ENCODE measurements at regions not wholly inside any gene's neighbourhood (a gene's known extent, or its start where the extent isn't known, plus 50 kb on each side); places are given as distances from the start of the nearest gene placed in this dataset.
"Not testable (repeated sequence)": the region's sequence is repeated elsewhere in the genome, so short reads cannot be mapped to it uniquely, and the experiment has no call there.

DNA sequence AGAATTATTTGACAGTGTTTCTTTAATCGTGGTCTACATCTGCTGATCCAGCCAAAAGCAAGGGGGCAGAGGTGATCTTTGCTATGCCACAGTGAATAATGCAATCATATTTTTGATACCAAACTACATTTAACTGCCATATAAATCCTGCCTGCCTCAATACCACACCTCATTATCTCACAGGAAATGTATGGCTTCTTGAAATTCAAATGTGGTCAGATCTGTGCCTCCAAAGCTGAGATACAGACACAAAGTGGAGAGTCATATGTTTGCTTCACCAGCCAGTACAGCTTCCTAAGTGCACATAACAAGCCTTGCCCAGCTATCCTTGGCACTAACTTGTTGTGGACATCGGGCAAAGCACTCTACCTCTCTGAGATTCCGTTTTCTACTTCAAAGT lies 250.0 kb upstream of the NFIA start:
- ChIA-PET POLR2A (no interaction called here), CTCF (no interaction called here)

DNA sequence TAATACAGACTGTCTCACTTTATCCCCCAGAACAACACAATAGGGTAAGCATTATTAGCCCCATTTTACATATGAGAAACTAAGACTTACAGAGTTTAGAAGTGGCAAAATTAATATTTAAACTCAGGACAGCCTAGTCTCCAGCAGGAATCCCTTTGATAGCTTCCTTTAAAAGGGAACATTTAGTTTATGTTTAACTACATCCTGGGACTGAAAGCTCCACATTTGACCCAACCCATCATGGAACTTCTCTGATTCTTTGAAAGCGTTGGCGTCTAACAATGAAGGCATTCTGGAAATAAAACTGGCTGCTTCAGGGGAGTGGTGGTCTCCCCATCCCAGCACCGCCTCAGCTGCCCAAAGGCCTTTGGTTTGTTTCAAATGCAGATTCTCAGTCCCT lies 250.6 kb upstream of the NFIA start:
- POLR2A ChIA-PET, result no interaction called here
- CTCF ChIA-PET, result no interaction called here

- CTCF ChIA-PET, result no interaction called here
These were observed 253.4 kb upstream of the NFIA start for GRCh38 chr1:60828944-60829343.

GRCh38 chr1:60826320-60827094 lies 255.9 kb upstream of the NFIA start:
- POLR2A ChIA-PET, result no interaction called here
- CTCF ChIA-PET, result interaction anchor here (0.8 kb wide), 1 partner anchor 93 kb away, joined by 3 read pairs; no protein-coding TSS in a partner anchor

More at GRCh38 chr1:60828944-60829343, 253.4 kb upstream of the NFIA start:
- POLR2A ChIA-PET, result no interaction called here

DNA sequence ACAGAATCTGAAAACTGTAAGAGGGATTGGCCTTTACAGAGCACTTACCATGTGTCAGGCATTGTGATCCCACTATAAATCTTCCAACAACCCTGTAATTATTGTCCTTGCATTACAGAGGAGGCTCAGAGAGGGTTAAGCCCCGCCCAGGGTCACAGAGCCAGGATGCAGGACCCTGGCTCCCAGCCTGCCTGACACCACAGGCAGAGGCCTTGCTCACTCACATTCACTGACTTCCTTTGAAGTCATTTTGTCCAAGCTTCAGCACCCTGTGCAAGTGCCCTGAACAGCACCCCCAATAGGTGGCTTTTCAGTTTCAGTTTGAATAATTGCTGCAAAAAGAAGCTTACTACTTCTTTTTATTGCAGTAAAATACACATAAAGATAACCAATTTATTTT lies 256.8 kb upstream of the NFIA start:
- CTCF ChIA-PET, result interaction anchor here (0.8 kb wide), 1 partner anchor 92 kb away, joined by 3 read pairs; no protein-coding TSS in a partner anchor

GRCh38 chr1:60823151-60823550 lies 259.2 kb upstream of the NFIA start:
- CTCF ChIA-PET, result interaction anchor here (1.3 kb wide), 1 partner anchor 10 kb away, joined by 3 read pairs; no protein-coding TSS in a partner anchor
- POLR2A ChIA-PET, result no interaction called here

More for the DNA sequence above, 256.8 kb upstream of the NFIA start:
- POLR2A ChIA-PET, result no interaction called here

DNA sequence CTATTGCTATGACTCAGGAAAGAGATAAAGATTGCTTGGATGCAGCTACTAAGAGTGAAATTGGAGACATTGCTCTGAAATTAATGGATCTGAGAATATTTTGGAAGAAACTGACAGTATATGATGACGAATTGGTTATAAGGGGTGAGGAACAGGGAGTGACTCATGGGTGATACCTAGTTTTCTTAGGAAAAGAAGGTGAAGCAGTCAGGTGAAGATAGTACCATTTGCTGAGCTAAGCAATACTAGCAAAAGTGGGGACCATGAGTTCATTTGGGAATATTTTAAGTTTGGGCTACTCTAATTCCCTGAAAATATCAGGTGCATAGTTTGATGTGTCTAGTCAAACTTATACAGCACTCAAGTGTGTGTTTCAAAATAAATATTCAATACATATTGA lies 260.1 kb upstream of the NFIA start:
- ChIA-PET POLR2A (no interaction called here), CTCF (no interaction called here)

DNA sequence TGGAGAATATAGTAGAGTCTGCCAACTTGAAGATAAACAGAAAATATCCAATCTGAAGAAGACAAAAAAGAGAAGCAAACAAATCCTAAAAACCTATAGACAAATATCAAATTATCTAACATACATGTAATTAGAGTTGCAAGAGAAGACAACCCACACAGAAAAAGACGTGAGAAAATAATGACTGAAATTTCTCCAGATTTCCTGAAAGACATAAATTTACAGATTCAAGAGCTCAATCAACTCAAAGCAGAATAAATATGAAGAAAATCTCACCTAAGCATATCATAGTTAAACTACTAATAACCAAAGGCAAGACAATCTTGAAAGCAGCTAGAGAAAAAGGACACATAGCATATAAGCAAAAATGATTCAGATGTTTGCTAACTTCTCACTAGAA lies 261.2 kb upstream of the NFIA start:
- POLR2A ChIA-PET, result no interaction called here
- CTCF ChIA-PET, result no interaction called here

DNA sequence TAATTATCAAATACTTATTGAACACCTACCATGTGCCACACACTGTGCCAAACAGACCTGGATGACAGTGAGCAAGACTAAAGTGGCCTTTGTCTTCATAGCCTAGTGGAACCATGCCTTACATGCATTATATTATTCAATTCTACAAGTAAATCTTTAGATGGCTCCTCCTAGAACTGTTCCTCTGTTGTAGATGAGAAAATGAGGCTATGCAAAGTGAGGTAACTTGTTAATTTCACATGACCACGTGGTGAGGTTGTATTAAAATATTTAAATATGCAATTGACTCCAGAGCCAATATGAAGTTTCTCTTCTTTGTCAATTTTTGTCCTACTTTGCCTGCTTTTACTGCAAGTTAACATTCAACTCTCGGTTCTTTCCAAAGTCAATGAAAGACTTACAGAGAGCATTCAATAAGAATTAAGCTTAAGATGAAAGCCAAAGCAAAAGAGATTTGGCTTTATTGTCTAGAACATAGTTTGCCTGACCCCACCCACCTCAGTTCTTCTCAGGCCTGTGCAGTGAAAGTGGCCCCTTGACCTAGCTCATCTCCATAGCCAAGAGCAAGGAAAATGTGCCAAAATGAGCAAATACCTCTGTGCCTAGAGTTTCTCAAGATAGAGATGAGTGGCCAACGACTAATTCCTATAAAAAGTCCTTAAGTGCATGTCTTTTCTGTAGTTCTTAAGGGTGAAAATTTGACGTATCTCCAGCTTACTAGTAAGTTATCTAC lies 263.2 kb upstream of the NFIA start:
- ChIA-PET POLR2A (no interaction called here), CTCF (no interaction called here)

- ChIA-PET POLR2A (no interaction called here), CTCF (no interaction called here)
These were observed 269.3 kb upstream of the NFIA start for GRCh38 chr1:60813071-60813470.

- POLR2A ChIA-PET, result no interaction called here
- CTCF ChIA-PET, result no interaction called here
These were observed 273.0 kb upstream of the NFIA start for GRCh38 chr1:60809204-60809980.

DNA sequence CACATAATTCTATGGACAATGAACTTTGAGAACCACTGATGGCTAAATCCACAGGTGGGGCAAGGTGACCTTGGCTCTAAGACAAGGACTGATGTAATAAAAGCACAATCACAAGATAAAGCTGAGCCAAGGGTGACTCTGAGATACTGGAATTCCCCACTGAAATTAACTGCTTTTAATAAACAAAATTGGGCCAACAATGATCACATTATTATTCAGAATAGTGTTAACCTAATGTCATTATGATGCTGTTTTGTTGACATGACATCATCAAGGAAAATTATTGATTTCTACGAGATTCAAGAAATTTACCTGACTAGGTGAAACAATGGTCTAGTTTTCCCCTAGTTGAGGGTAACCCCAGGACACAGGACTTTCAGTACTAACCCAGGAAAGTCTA lies 273.7 kb upstream of the NFIA start:
- ChIA-PET POLR2A (no interaction called here), CTCF (no interaction called here)

DNA sequence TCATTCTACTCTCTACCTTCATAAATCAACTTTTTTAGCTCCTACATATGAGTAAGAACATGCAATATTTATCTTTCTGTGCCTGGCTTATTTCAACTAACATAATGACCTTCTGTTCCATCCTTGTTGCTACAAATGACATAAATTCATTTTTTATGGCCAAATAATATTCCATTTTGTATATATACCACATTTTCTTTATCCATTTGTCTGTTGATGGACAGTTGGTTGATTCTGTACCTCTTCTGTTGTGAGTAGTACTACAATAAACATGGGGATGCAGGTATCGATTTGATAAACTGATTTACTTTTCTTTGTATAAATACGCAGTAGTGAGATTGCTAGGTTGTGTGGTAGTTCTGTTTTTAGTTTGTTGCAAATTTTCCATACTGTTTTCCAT lies 279.5 kb upstream of the NFIA start:
- POLR2A ChIA-PET, result no interaction called here
- CTCF ChIA-PET, result no interaction called here

DNA sequence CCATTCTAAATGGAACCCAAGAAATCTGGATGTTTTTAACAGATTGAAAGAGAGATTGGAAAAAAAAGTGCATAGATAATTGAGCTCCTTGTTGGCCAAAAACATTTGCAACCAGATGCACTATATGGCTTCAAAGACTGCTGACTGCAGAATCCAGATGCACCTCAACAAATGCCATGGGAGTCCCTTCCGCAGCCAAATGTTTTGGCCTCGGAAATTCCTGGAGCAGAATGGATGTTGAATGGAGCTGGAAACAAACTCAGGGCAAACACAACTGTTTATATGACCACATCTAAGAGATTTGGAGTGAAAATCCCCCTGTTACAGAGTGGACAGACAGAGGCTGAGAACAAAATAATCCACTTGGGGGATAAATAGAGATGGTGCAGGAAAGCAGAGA lies 285.0 kb upstream of the NFIA start:
- ChIA-PET CTCF (no interaction called here), POLR2A (no interaction called here)

DNA sequence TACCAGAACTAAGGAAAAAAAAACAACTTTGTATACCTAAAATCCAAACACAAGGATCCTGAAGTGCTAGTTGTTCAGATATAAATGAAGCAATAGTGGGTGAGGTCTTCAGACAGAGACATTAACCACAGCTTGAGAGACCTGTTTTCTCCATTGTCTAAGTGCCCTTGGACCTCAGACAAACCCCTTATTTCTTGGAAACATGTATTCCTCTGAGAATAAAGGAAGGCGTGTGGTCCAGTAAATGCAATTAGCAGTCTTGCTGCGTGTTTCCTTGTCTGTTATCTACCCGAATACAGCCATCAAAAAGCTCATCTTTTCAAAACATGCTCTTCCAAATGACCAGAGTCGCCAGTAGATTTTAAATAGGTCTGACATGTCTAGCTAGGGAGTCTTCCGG lies 291.1 kb upstream of the NFIA start:
- POLR2A ChIA-PET, result no interaction called here
- CTCF ChIA-PET, result no interaction called here

DNA sequence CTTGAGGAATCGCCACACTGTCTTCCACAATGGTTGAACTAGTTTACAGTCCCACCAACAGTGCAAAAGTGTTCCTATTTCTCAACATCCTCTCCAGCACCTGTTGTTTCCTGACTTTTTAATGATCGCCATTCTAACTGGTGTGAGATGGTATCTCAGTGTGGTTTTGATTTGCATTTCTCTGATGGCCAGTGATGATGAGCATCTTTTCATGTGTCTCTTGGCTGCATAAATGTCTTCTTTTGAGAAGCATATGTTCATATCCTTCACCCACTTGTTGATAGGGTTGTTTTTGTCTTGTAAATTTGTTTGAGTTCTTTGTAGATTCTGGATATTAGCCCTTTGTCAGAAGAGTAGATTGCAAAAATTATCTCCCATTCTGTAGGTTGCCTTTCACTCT lies 309.3 kb upstream of the NFIA start:
- POLR2A ChIA-PET, result not testable (repeated sequence)

GRCh38 chr1:60769082-60769481 lies 313.3 kb upstream of the NFIA start:
- ChIA-PET POLR2A (no interaction called here), CTCF (no interaction called here)

More for the DNA sequence above, 309.3 kb upstream of the NFIA start:
- CTCF ChIA-PET, result not testable (repeated sequence)

DNA sequence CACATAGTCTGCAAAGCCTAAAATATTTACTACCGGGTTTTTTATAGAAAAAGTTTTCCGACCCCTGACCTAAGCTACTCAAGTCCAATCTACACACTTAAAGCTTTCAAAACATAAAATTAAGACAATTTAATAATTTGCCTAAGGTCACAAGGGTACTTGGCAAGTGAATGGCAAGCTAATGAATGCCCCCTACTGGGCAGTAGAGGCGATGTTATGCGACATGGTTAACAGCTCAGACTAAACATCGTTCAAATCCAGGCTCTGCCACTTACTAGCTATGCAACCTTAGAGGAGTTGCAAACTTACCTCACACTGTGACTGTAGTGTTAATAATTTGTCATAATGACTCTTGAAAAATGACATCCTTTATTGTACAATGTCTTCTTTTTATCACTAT lies 317.2 kb upstream of the NFIA start:
- ChIA-PET CTCF (interaction anchor here (1.6 kb wide), 1 partner anchor 15 kb away, joined by 3 read pairs; no protein-coding TSS in a partner anchor), POLR2A (no interaction called here)

- CTCF ChIA-PET, result no interaction called here
- POLR2A ChIA-PET, result no interaction called here
These were observed 317.9 kb upstream of the NFIA start for GRCh38 chr1:60764489-60764888.

- ChIA-PET CTCF (no interaction called here), POLR2A (no interaction called here)
These were observed 318.6 kb upstream of the NFIA start for GRCh38 chr1:60763741-60764140.

DNA sequence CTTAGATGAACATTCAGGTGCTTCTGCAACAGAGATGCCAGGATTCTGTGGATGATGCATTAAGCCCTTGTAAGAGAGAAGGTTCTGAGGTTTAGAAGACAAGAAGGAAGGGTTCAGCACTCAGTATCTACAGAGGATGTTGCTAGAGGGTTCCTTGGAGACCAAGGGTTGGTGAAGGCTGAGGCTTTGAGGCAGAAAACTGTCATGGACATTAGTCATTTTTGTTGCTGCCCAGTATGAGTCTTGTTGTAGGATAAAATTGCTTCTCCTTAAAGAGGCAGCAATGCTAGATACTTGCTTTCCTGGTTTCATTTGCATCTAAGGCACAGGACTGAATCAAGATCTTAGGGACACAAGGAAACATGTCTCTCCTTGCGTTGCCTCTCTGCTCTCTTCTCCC lies 319.4 kb upstream of the NFIA start:
- ChIA-PET CTCF (no interaction called here), POLR2A (no interaction called here)
